ENCODE measurements at regions not wholly inside any gene's neighbourhood (a gene's known extent, or its start where the extent isn't known, plus 50 kb on each side); places are given as distances from the start of the nearest gene placed in this dataset.

DNA sequence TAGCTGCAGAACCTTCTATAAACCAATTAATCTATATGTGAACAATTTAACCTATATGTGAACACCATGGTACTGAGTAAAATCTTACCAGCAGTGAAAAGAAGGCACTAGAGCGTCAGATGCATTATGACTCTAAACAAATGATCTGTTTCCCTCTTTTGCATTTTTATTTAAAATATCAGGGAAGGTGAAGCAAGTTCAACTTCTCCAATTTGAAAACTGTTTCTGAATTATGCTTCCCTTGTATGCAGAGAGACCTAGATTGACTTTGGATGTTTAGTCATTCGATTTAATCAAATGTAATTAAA, 80.9 kb downstream of the DAD1 start:
- ChIA-PET POLR2A (ENCODE audit: partially characterized antibody) (no interaction called here), CTCF (ENCODE audit: partially characterized antibody) (interaction anchor here (1.1 to 3.8 kb wide), 4 partner anchors 12 to 41 kb away, joined by 4 to 14 read pairs (median 9); no protein-coding TSS in a partner anchor)
- H3K79me1 ChIP-seq (ENCODE audit: low read depth, low read length) = no peaks in the 10 kb centered on the region
- peaks cover 0 to 3% (median 1%) of the 10 kb centered on the region in 4 experiments; a peak in 3 of 7 replicates for H3K4me1 ChIP-seq (replicated peaks in 1 of 4; ENCODE audit: control insufficient read depth in 3 of 4, insufficient read depth in 4 of 4, low read length in 3 of 4)
- H4K91ac ChIP-seq (replicated peaks; ENCODE audit: insufficient read length, low read length) = no peak overlapping the region
- H3K23me2 ChIP-seq (ENCODE audit: low read depth, low read length) = no peaks in the 10 kb centered on the region
- no peak overlapping the region for H3K4me2 ChIP-seq (ENCODE audit: insufficient read depth in 1 of 2, low read depth in 2 of 2, low read length in 2 of 2)
- H3K9ac ChIP-seq (replicated peaks in 1 of 4; ENCODE audit: extremely low read depth in 1 of 4, low read depth in 3 of 4, low read length in 3 of 4) = no peak overlapping the region
- H2BK15ac ChIP-seq (ENCODE audit: low read length) = no peak overlapping the region
- H3K4me3 ChIP-seq (ENCODE audit: extremely low read depth in 1 of 4, insufficient read depth in 2 of 4, low read depth in 3 of 4, low read length in 4 of 4) = no peak overlapping the region
- H3K23ac ChIP-seq (ENCODE audit: insufficient read length) = no peak overlapping the region
- no peaks in the 10 kb centered on the region for H4K20me1 ChIP-seq (replicated peaks in 1 of 2; ENCODE audit: control insufficient read depth in 1 of 2, insufficient read depth in 2 of 2, low read length in 2 of 2)
- H2BK20ac ChIP-seq (ENCODE audit: low read length) = no peak overlapping the region
- H3K9me3 ChIP-seq (ENCODE audit: insufficient read depth in 2 of 2, low read depth in 1 of 2, low read length in 1 of 2) = no peaks in the 10 kb centered on the region
- no peak overlapping the region for H4K5ac ChIP-seq (ENCODE audit: insufficient read length, low read depth, low read length)
- H3K18ac ChIP-seq (ENCODE audit: extremely low read depth, low read length) = no peak overlapping the region
- no peak overlapping the region for H3K4ac ChIP-seq (replicated peaks; ENCODE audit: insufficient read length, low read depth, low read length)
- TF ChIP-seq JUND (IDR thresholded peaks at IDR 0.05; ENCODE audit: low read length) (no peak), SUZ12 (IDR thresholded peaks at IDR 0.05; ENCODE audit: low read length) (no peak), CBX5 (IDR thresholded peaks at IDR 0.05; ENCODE audit: low read depth, low read length) (no peak), TAF7 (optimal IDR thresholded peaks at IDR 0.05; ENCODE audit: borderline replicate concordance, low read depth, low read length) (no peak), SP1 (IDR thresholded peaks at IDR 0.05; ENCODE audit: low read depth, low read length) (no peak), FOSL1 (IDR thresholded peaks at IDR 0.05; ENCODE audit: insufficient read depth, low read depth, low read length) (no peak), SIX5 (IDR thresholded peaks at IDR 0.05; ENCODE audit: low read depth, low read length) (no peak), CREB1 (IDR thresholded peaks at IDR 0.05) (no peak), KDM1A (IDR thresholded peaks at IDR 0.05; ENCODE audit: borderline replicate concordance, low read length) (no peak)
- H2BK12ac ChIP-seq (ENCODE audit: low read depth, low read length) = no peak overlapping the region
- no peak overlapping the region for H3K14ac ChIP-seq (ENCODE audit: insufficient read length)
- no peak overlapping the region for H2AFZ ChIP-seq (ENCODE audit: low read length)
- no peak overlapping the region for H2BK5ac ChIP-seq (ENCODE audit: low read depth, low read length)
- H3K79me2 ChIP-seq (ENCODE audit: control insufficient read depth in 1 of 2, insufficient read depth in 2 of 2, low read length in 2 of 2) = no peaks in the 10 kb centered on the region; a peak in 1 of 4 replicates
- no peak for DNase-seq (ENCODE audit: low read depth in 1 of 2, low spot score in 2 of 2)
- H2AK5ac ChIP-seq (ENCODE audit: low read depth, low read length) = no peak overlapping the region
- WGBS, 2 experiments (ENCODE audit: extremely low coverage in 1 of 2, insufficient coverage in 1 of 2, insufficient read length in 1 of 2, insufficient replicate concordance in 2 of 2, low coverage in 1 of 2, low lambda C conversion rate in 2 of 2, missing lambda C conversion rate in 1 of 2) = 88% methylated on average over 2 of the region's 2 CpGs; no CpG with 5 or more reads in 1 of the 2 experiments
- no peak overlapping the region for H3K56ac ChIP-seq (replicated peaks; ENCODE audit: insufficient read length, low read depth, low read length)
- H3K27ac ChIP-seq (ENCODE audit: low read depth, low read length) = no peak overlapping the region
- no peak overlapping the region for H4K8ac ChIP-seq (ENCODE audit: extremely low read depth, insufficient read depth, low read length)
- no peak for FAIRE-seq
- no peaks in the 10 kb centered on the region for H3K36me3 ChIP-seq (ENCODE audit: control insufficient read depth in 2 of 4, insufficient read depth in 4 of 4, low read length in 3 of 4)
- H3K27me3 ChIP-seq (replicated peaks in 1 of 4; ENCODE audit: control insufficient read depth in 3 of 4, extremely low read depth in 1 of 4, insufficient read depth in 3 of 4, low read length in 3 of 4) = no peaks in the 10 kb centered on the region; a peak in 1 of 7 replicates
- no peak overlapping the region for H2BK120ac ChIP-seq (replicated peaks; ENCODE audit: low read depth, low read length)
